ENCODE measurements at regions not wholly inside any gene's neighbourhood (a gene's known extent, or its start where the extent isn't known, plus 50 kb on each side); places are given as distances from the start of the nearest gene placed in this dataset.
A peak's percentile ranks its signal among the peaks of the same experiment; 100 is the strongest.

- H3K4me2 ChIP-seq (ENCODE audit: low read length): no peak overlapping the region
- TF ChIP-seq EZH2 (IDR thresholded peaks at IDR 0.05; ENCODE audit: borderline replicate concordance, low read length): no peak
- TF ChIP-seq, protein P1, sequence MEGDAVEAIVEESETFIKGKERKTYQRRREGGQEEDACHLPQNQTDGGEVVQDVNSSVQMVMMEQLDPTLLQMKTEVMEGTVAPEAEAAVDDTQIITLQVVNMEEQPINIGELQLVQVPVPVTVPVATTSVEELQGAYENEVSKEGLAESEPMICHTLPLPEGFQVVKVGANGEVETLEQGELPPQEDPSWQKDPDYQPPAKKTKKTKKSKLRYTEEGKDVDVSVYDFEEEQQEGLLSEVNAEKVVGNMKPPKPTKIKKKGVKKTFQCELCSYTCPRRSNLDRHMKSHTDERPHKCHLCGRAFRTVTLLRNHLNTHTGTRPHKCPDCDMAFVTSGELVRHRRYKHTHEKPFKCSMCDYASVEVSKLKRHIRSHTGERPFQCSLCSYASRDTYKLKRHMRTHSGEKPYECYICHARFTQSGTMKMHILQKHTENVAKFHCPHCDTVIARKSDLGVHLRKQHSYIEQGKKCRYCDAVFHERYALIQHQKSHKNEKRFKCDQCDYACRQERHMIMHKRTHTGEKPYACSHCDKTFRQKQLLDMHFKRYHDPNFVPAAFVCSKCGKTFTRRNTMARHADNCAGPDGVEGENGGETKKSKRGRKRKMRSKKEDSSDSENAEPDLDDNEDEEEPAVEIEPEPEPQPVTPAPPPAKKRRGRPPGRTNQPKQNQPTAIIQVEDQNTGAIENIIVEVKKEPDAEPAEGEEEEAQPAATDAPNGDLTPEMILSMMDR (IDR thresholded peaks at IDR 0.05; ENCODE audit: low read length): no peak
- no peak overlapping the region for H3K4me3 ChIP-seq (ENCODE audit: low read depth, low read length, poor library complexity, severe bottlenecking)
- no peaks in the 10 kb centered on the region for H3K79me2 ChIP-seq (ENCODE audit: insufficient read depth, low read length)
- H3K27me3 ChIP-seq (ENCODE audit: insufficient read depth, low read length): no peaks in the 10 kb centered on the region
- no peak overlapping the region for H3K9ac ChIP-seq (ENCODE audit: low read length)
- H3K36me3 ChIP-seq (ENCODE audit: insufficient read depth, low read length): no peaks in the 10 kb centered on the region
- no peaks in the 10 kb centered on the region for H3K4me1 ChIP-seq (ENCODE audit: insufficient read depth, low read length, severe bottlenecking)
- no peaks in the 10 kb centered on the region for H3F3A ChIP-seq (ENCODE audit: insufficient read depth, low read length)
- H4K20me1 ChIP-seq (ENCODE audit: insufficient read depth, low read length): no peaks in the 10 kb centered on the region
- no peak overlapping the region for H3K27ac ChIP-seq (ENCODE audit: low read depth, low read length, poor library complexity, severe bottlenecking)
- H3K9me3 ChIP-seq (ENCODE audit: low read length): no peaks in the 10 kb centered on the region
- no peak overlapping the region for H2AFZ ChIP-seq (ENCODE audit: low read length)
- H3K9me2 ChIP-seq (ENCODE audit: low read depth, low read length): no peaks in the 10 kb centered on the region
These were observed 201.2 kb downstream of the MTRR start for GRCh38 chr5:8070138-8070537.

DNA sequence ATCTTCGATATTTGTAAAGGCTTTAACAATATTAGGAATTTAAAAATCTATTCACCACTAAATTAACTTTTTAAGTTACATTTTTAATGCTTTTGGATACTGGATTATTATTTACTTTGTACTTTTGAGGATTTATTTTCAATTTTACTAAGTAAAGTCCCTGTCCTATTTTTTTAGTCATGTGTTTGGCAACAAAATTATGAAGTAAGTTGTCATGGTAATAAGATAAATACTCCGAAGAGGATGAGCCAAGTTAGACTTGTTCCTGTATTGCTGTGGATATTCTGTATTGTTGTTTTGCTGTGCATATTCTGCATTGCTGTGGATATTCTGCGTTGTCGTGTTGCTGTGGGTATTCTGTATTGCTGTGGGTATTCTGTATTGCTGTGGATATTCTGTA is 210.1 kb downstream of the MTRR start:
- no peak for TF ChIP-seq EZH2 (IDR thresholded peaks at IDR 0.05; ENCODE audit: borderline replicate concordance, low read length)
- TF ChIP-seq, protein P1 (IDR thresholded peaks at IDR 0.05; ENCODE audit: low read length): no peak
- Histone ChIP-seq H3K27ac (ENCODE audit: low read depth, low read length, poor library complexity, severe bottlenecking) (no peak overlapping the region), H4K20me1 (ENCODE audit: insufficient read depth, low read length) (no peaks in the 10 kb centered on the region), H3K36me3 (ENCODE audit: insufficient read depth, low read length) (no peaks in the 10 kb centered on the region), H3K79me2 (ENCODE audit: insufficient read depth, low read length) (no peaks in the 10 kb centered on the region), H3K4me2 (ENCODE audit: low read length) (no peak overlapping the region), H3K9me3 (ENCODE audit: low read length) (no peaks in the 10 kb centered on the region), H3K27me3 (ENCODE audit: insufficient read depth, low read length) (no peaks in the 10 kb centered on the region), H3K4me3 (ENCODE audit: low read depth, low read length, poor library complexity, severe bottlenecking) (no peak overlapping the region), H3K9me2 (ENCODE audit: low read depth, low read length) (no peaks in the 10 kb centered on the region), H2AFZ (ENCODE audit: low read length) (no peak overlapping the region), H3F3A (ENCODE audit: insufficient read depth, low read length) (no peaks in the 10 kb centered on the region), H3K9ac (ENCODE audit: low read length) (no peak overlapping the region), H3K4me1 (ENCODE audit: insufficient read depth, low read length, severe bottlenecking) (peaks cover 23% of the 10 kb centered on the region)

DNA sequence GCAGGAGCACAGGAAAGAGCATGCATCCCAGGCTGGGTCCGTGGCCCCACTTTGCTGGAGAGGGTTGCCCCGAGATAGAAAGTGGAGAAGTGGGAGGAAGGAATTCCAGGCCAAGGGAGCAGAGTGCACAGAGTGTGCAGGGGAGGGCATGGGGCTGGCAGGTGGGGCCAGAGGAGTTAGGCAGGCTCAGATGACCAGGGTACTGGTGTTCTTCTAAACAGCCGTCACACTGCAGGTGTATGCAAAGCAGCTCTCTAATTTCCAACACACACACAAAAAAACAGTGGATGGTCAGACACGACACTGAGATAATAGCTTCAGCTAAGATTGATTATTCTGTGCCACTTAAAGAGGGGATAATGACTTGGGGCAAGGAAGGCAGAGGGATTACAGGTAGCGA is 212.2 kb downstream of the MTRR start:
- TF ChIP-seq, protein P1 (IDR thresholded peaks at IDR 0.05; ENCODE audit: low read length): no peak
- no peak for TF ChIP-seq EZH2 (IDR thresholded peaks at IDR 0.05; ENCODE audit: borderline replicate concordance, low read length)
- no peaks in the 10 kb centered on the region for H3K9me2 ChIP-seq (ENCODE audit: low read depth, low read length)

More for the DNA sequence above, 212.2 kb downstream of the MTRR start:
- Histone ChIP-seq H3K27ac (ENCODE audit: low read depth, low read length, poor library complexity, severe bottlenecking) (peak overlapping the region; percentile 86), H3K4me1 (ENCODE audit: insufficient read depth, low read length, severe bottlenecking) (peaks cover 23% of the 10 kb centered on the region), H3K9me3 (ENCODE audit: low read length) (no peaks in the 10 kb centered on the region), H4K20me1 (ENCODE audit: insufficient read depth, low read length) (no peaks in the 10 kb centered on the region), H3F3A (ENCODE audit: insufficient read depth, low read length) (no peaks in the 10 kb centered on the region), H3K4me2 (ENCODE audit: low read length) (peak overlapping the region; percentile 42; the same call in 1 of the 2 replicates), H3K9ac (ENCODE audit: low read length) (no peak overlapping the region; the same call in 1 of the 2 replicates), H3K36me3 (ENCODE audit: insufficient read depth, low read length) (no peaks in the 10 kb centered on the region), H3K4me3 (ENCODE audit: low read depth, low read length, poor library complexity, severe bottlenecking) (no peak overlapping the region), H2AFZ (ENCODE audit: low read length) (no peak overlapping the region), H3K27me3 (ENCODE audit: insufficient read depth, low read length) (no peaks in the 10 kb centered on the region), H3K79me2 (ENCODE audit: insufficient read depth, low read length) (no peaks in the 10 kb centered on the region)

Data from OCI-LY1 (cell line).